CD14-positive monocyte (primary cell): ENCODE measurements at regions not wholly inside any gene's neighbourhood (a gene's known extent, or its start where the extent isn't known, plus 50 kb on each side); places are given as distances from the start of the nearest gene placed in this dataset.

ENCODE experiments used
- DNase-seq, 3 donors: peaks; one replicate each; pipeline ENCODE4 v3.0.0-alpha.2; 2011 to 2022
- H2AFZ ChIP-seq: 2 replicates; pipeline ENCODE4 v1.6.0; 2012; ENCODE audit warnings: mild to moderate bottlenecking, low read depth, low read length, inconsistent platforms; ENCODE audit not compliant: insufficient read depth, poor library complexity, severe bottlenecking
- H3K27ac ChIP-seq, 2 donors: 1 replicate in 1 of 2; 2 replicates in 1 of 2; pipeline ENCODE4 v1.5.1; 2012 to 2013; ENCODE audit warnings: low read length in 2 of 2, control low read depth in 1 of 2, inconsistent platforms in 1 of 2, low read depth in 1 of 2, mild to moderate bottlenecking in 1 of 2
- H3K27me3 ChIP-seq, 2 donors: one replicate each; pipeline versions ENCODE4 v1.6.0 to v1.6.1; 2011 to 2013; ENCODE audit warnings: low read length in 2 of 2; ENCODE audit not compliant: control insufficient read depth in 2 of 2, insufficient read depth in 2 of 2
- H3K36me3 ChIP-seq, 2 donors: replicated peaks in 1 of 2; 1 replicate in 1 of 2; 2 replicates in 1 of 2; pipeline versions ENCODE4 v1.5.1 to v1.6.1; 2012 to 2013; ENCODE audit warnings: low read length in 2 of 2, control low read depth in 1 of 2, inconsistent platforms in 1 of 2, mild to moderate bottlenecking in 1 of 2; ENCODE audit not compliant: insufficient read depth in 2 of 2, control insufficient read depth in 1 of 2
- H3K4me1 ChIP-seq, 2 donors: 1 replicate in 1 of 2; 2 replicates in 1 of 2; pipeline versions ENCODE4 v1.5.1 to v1.6.1; 2012 to 2013; ENCODE audit warnings: low read length in 2 of 2, control low read depth in 1 of 2, inconsistent platforms in 1 of 2, mild to moderate bottlenecking in 1 of 2, moderate library complexity in 1 of 2; ENCODE audit not compliant: insufficient read depth in 2 of 2, control insufficient read depth in 1 of 2
- H3K4me2 ChIP-seq: replicated peaks from 2 replicates; pipeline ENCODE3; 2012; ENCODE audit warnings: low read length, moderate library complexity, mild to moderate bottlenecking; ENCODE audit not compliant: poor library complexity, severe bottlenecking; ENCODE audit errors: extremely low read depth
- H3K4me3 ChIP-seq, 3 experiments: fragments of 200-600 bp in 1 of 3; sonication (generic) in 1 of 3; replicated peaks in 1 of 3; 1 replicate in 2 of 3; 2 replicates in 1 of 3; pipeline ENCODE4 v1.5.1; 2011 to 2013; ENCODE audit warnings: low read length in 3 of 3, mild to moderate bottlenecking in 3 of 3, control low read depth in 2 of 3, low read depth in 2 of 3, inconsistent platforms in 1 of 3, moderate library complexity in 1 of 3
- H3K79me2 ChIP-seq: 2 replicates; pipeline ENCODE4 v1.6.0; 2012; ENCODE audit warnings: mild to moderate bottlenecking, control low read depth, inconsistent platforms, low read length, moderate library complexity; ENCODE audit not compliant: insufficient read depth
- H3K9ac ChIP-seq: 2 replicates; pipeline ENCODE4 v1.6.0; 2017; ENCODE audit warnings: low read length, mild to moderate bottlenecking; ENCODE audit not compliant: insufficient read depth, poor library complexity, severe bottlenecking
- H3K9me3 ChIP-seq, 2 donors: replicated peaks in 1 of 2; 1 replicate in 1 of 2; 2 replicates in 1 of 2; pipeline versions ENCODE4 v1.5.1 to v1.6.1; 2012 to 2013; ENCODE audit warnings: low read length in 2 of 2, control low read depth in 1 of 2; ENCODE audit not compliant: control insufficient read depth in 1 of 2, insufficient read depth in 1 of 2
- H4K20me1 ChIP-seq: 2 replicates; pipeline ENCODE4 v1.6.0; 2012; ENCODE audit warnings: mild to moderate bottlenecking, low read length, control low read depth, moderate library complexity; ENCODE audit not compliant: insufficient read depth
- H3K27ac Mint-ChIP-seq, 7 donors: one replicate each; pipeline ENCODE4 v1.8.0; 2020; ENCODE audit warnings: mild to moderate bottlenecking in 7 of 7, mixed read lengths in 7 of 7, moderate library complexity in 6 of 7, inconsistent platforms in 2 of 7
- H3K27me3 Mint-ChIP-seq, 3 donors: one replicate each; pipeline ENCODE4 v1.8.0; 2021 to 2022; ENCODE audit warnings: low read depth in 3 of 3, mild to moderate bottlenecking in 3 of 3, mixed read lengths in 3 of 3, moderate library complexity in 3 of 3, inconsistent platforms in 1 of 3
- H3K36me3 Mint-ChIP-seq, 2 donors: one replicate each; pipeline ENCODE4 v1.8.0; 2020; ENCODE audit warnings: mixed read lengths in 2 of 2, inconsistent platforms in 1 of 2, mild to moderate bottlenecking in 1 of 2
- H3K4me1 Mint-ChIP-seq: one replicate; pipeline ENCODE4 v1.8.0; 2020; ENCODE audit warnings: mild to moderate bottlenecking, mixed read lengths
- H3K4me3 Mint-ChIP-seq, 2 donors: one replicate each; pipeline ENCODE4 v1.8.0; 2020; ENCODE audit warnings: mild to moderate bottlenecking in 2 of 2, mixed read lengths in 2 of 2, moderate library complexity in 1 of 2
- H3K9me3 Mint-ChIP-seq, 7 donors: one replicate each; pipeline ENCODE4 v1.8.0; 2020 to 2022; ENCODE audit warnings: mixed read lengths in 7 of 7, mild to moderate bottlenecking in 6 of 7, moderate library complexity in 6 of 7, inconsistent platforms in 2 of 7
- WGBS: methylation state at CpG from one replicate; pipeline ENCODE4 v1.1.5; 2013; ENCODE audit warnings: missing lambda C conversion rate; ENCODE audit not compliant: insufficient coverage; 5-methylcytosine and 5-hydroxymethylcytosine counted together
- intact Hi-C, 2 donors: fragments of 100-400 bp; cut with micrococcal nuclease; formaldehyde crosslinking; loops; one replicate each; pipeline versions ENCODE4 v1.15.0 to v1.15.1; 2023
- TF ChIP-seq, protein P1 (sequence below): fragments of 200-600 bp; IDR thresholded peaks from one replicate; pipeline ENCODE4 v1.8.0; 2022; ENCODE audit warnings: antibody characterized with exemption, mild to moderate bottlenecking

GRCh38 chr5:125965577-125965976 is 457.6 kb upstream of the GRAMD2B start:
- peaks cover 6 to 27% of the 10 kb centered on the region in 2 donors for H3K9me3 ChIP-seq
- DNase-seq: no peak
- no peaks in the 10 kb centered on the region for H3K36me3 ChIP-seq
- no peak overlapping the region for H3K9ac ChIP-seq
- H3K4me1 Mint-ChIP-seq: no peaks in the 10 kb centered on the region
- WGBS: no CpG with 5 or more reads among the region's 4 CpGs
- H3K4me2 ChIP-seq: no peak overlapping the region
- no peaks in the 10 kb centered on the region for H4K20me1 ChIP-seq
- H3K4me3 ChIP-seq: no peak overlapping the region
- no peaks in the 10 kb centered on the region for H3K4me1 ChIP-seq
- TF ChIP-seq, protein P1, sequence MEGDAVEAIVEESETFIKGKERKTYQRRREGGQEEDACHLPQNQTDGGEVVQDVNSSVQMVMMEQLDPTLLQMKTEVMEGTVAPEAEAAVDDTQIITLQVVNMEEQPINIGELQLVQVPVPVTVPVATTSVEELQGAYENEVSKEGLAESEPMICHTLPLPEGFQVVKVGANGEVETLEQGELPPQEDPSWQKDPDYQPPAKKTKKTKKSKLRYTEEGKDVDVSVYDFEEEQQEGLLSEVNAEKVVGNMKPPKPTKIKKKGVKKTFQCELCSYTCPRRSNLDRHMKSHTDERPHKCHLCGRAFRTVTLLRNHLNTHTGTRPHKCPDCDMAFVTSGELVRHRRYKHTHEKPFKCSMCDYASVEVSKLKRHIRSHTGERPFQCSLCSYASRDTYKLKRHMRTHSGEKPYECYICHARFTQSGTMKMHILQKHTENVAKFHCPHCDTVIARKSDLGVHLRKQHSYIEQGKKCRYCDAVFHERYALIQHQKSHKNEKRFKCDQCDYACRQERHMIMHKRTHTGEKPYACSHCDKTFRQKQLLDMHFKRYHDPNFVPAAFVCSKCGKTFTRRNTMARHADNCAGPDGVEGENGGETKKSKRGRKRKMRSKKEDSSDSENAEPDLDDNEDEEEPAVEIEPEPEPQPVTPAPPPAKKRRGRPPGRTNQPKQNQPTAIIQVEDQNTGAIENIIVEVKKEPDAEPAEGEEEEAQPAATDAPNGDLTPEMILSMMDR: no peak
- no peaks in the 10 kb centered on the region for H3K36me3 Mint-ChIP-seq
- H3K27ac ChIP-seq: no peak overlapping the region
- H3K27me3 ChIP-seq: no peaks in the 10 kb centered on the region
- H3K4me3 Mint-ChIP-seq: no peak overlapping the region
- intact Hi-C loops: no loop called here
- no peaks in the 10 kb centered on the region for H3K79me2 ChIP-seq
- no peaks in the 10 kb centered on the region for H3K27me3 Mint-ChIP-seq
- no peak overlapping the region for H2AFZ ChIP-seq
- peaks cover 2 to 7% (median 3%) of the 10 kb centered on the region in 7 donors for H3K9me3 Mint-ChIP-seq
- no peak overlapping the region for H3K27ac Mint-ChIP-seq

GRCh38 chr5:125967576-125967975 is 455.6 kb upstream of the GRAMD2B start:
- Mint-ChIP-seq H3K9me3 (peaks cover 2 to 7% (median 3%) of the 10 kb centered on the region in 7 donors), H3K4me1 (no peaks in the 10 kb centered on the region), H3K27me3 (no peaks in the 10 kb centered on the region), H3K27ac (no peak overlapping the region), H3K4me3 (no peak overlapping the region), H3K36me3 (no peaks in the 10 kb centered on the region)
- no peaks in the 10 kb centered on the region for H3K27me3 ChIP-seq
- no peaks in the 10 kb centered on the region for H4K20me1 ChIP-seq
- no peak overlapping the region for H3K4me2 ChIP-seq
- TF ChIP-seq, protein P1: no peak
- H3K9ac ChIP-seq: no peak overlapping the region
- H3K4me3 ChIP-seq: no peak overlapping the region
- no peak overlapping the region for H2AFZ ChIP-seq
- H3K79me2 ChIP-seq: no peaks in the 10 kb centered on the region
- H3K4me1 ChIP-seq: no peaks in the 10 kb centered on the region
- no peak for DNase-seq
- no peak overlapping the region for H3K27ac ChIP-seq
- no peaks in the 10 kb centered on the region for H3K36me3 ChIP-seq
- peaks cover 6 to 16% of the 10 kb centered on the region in 2 donors for H3K9me3 ChIP-seq
- intact Hi-C loops: no loop called here
